Gastrocnemius medialis (tissue), 4 donors: ENCODE measurements at regions not wholly inside any gene's neighbourhood (a gene's known extent, or its start where the extent isn't known, plus 50 kb on each side); places are given as distances from the start of the nearest gene placed in this dataset.

Experiments used
- CTCF ChIP-seq, 5 experiments: fragments of 450-650 bp in 3 of 5; fragments of 200-600 bp in 2 of 5; sonication (generic) in 2 of 5; IDR thresholded peaks in 4 of 5; conservative IDR thresholded peaks in 1 of 5; 1 replicate in 4 of 5; 2 replicates in 1 of 5; pipeline ENCODE4 v1.5.1; 2016 to 2019; ENCODE audit warnings: antibody characterized with exemption in 5 of 5, mild to moderate bottlenecking in 3 of 5, moderate library complexity in 3 of 5
- POLR2A ChIP-seq, 2 donors: fragments of 450-650 bp; IDR thresholded peaks; one replicate each; pipeline ENCODE4 v1.6.1; 2017; ENCODE audit warnings: antibody characterized with exemption in 2 of 2, mild to moderate bottlenecking in 2 of 2, moderate library complexity in 2 of 2

DNA sequence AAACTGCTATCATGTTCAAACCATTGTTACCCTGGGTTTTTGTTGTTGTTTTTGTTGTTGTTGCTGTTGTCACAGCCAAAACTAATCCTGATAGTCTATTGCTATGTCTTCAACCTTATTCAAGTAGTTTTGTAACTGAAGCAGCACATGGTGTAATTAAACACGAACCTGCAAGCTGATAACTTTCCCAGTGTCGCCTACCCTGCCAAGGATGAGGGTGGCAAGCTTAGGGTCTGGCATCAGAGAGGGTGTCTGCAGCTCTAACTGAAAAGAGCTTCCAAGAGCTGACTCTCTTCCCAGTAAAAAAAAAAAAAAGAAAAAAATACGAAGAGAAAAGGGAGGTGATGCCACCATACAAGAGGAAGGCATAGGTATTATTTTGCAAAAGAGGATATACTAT, 86.3 kb upstream of the BCL2L14 start:
- no peak for TF ChIP-seq POLR2A (IDR thresholded peaks at IDR 0.05)
- TF ChIP-seq CTCF (IDR thresholded peaks at IDR 0.05 in 4 of 5, conservative IDR thresholded peaks at IDR 0.05 in 1 of 5): no peak
